GM10266 (cell line): ENCODE measurements at regions not wholly inside any gene's neighbourhood (a gene's known extent, or its start where the extent isn't known, plus 50 kb on each side); places are given as distances from the start of the nearest gene placed in this dataset.

ENCODE experiments used
- DNase-seq: peaks from one replicate; pipeline ENCODE4 v3.0.0; 2012; ENCODE audit errors: extremely low spot score
- CTCF ChIP-seq: IDR thresholded peaks from 2 replicates; pipeline ENCODE4 v1.5.1; 2012; ENCODE audit warnings: mild to moderate bottlenecking, low read depth; ENCODE audit not compliant: control insufficient read depth, insufficient read depth; ENCODE audit errors: missing control alignments

- TF ChIP-seq CTCF: no peak
- no peak for DNase-seq
These were observed 171.2 kb upstream of the EGLN3 start for GRCh38 chr14:34122081-34122480.

- no peak for DNase-seq
These were observed 169.5 kb upstream of the EGLN3 start for GRCh38 chr14:34120185-34120977.

GRCh38 chr14:34119107-34119858 lies 168.4 kb upstream of the EGLN3 start:
- TF ChIP-seq CTCF: no peak
- DNase-seq: no peak

More at GRCh38 chr14:34120185-34120977, 169.5 kb upstream of the EGLN3 start:
- TF ChIP-seq CTCF: no peak

- DNase-seq: no peak
- TF ChIP-seq CTCF: no peak
These were observed 163.1 kb upstream of the EGLN3 start for GRCh38 chr14:34113991-34114390.

DNA sequence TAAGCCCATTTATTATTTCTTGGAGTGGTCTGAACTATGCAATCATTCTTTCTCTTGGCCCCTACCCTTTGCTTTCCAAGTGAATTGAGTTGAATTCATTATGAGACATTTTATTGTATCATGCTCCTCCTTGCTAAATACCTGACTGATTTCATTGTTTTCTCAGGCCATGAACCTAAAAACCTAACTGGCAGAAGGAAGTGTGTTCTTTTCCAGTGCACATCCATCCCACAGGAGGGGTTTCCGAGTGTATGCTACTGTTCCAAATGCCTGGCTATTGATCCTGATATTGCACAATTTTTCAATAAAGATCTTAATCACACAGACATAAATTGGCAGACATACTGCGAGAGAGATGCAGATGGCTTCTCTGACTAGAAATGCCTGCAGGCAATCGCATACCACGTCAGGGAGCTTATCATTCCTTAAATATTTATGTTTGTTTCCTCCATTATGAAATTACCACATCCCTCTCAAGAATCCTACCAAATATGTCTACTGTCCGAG lies 162.2 kb upstream of the EGLN3 start:
- no peak for TF ChIP-seq CTCF
- DNase-seq: no peak

GRCh38 chr14:34111953-34112352 lies 161.1 kb upstream of the EGLN3 start:
- no peak for TF ChIP-seq CTCF
- DNase-seq: no peak

- no peak for TF ChIP-seq CTCF
- no peak for DNase-seq
These were observed 160.6 kb upstream of the EGLN3 start for GRCh38 chr14:34111505-34111904.
